22Rv1 (cell line): ENCODE measurements at regions not wholly inside any gene's neighbourhood (a gene's known extent, or its start where the extent isn't known, plus 50 kb on each side); places are given as distances from the start of the nearest gene placed in this dataset.

Experiments
- CTCF ChIP-seq: fragments of 450-650 bp; IDR thresholded peaks from 2 replicates; pipeline ENCODE4 v1.5.1; 2017; ENCODE audit warnings: mild to moderate bottlenecking
- ZFX ChIP-seq: fragments of 450-650 bp; IDR thresholded peaks from 2 replicates; pipeline ENCODE4 v1.6.1; 2017; ENCODE audit warnings: antibody characterized with exemption, borderline replicate concordance

DNA sequence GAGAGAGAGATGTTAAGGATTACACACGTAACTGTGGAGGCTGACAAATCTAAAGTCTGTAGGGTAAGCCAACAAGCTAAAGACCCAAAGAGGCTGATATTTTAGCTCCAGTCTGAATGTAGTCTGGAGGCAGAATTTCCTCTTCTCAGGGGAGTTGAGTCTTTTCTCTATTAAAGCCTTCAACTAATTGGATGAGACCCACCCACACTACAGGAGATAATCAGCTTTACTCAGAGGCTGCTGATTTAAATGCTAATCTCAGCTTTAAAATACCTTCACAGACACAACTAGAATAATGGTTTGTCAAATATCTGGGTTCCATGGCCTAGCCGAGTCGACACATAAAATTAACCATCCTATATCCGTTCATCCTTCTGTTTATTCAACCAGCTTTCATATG, 204.3 kb upstream of the PSMD7 start:
- no peak for TF ChIP-seq CTCF
- no peak for TF ChIP-seq ZFX
